Stimulated activated CD4-positive, alpha-beta T cell treated with anti-CD3 and anti-CD28 coated beads, Interleukin-15, amount 100 ng/mL, for 1 hour (primary cell): ENCODE measurements at regions not wholly inside any gene's neighbourhood (a gene's known extent, or its start where the extent isn't known, plus 50 kb on each side); places are given as distances from the start of the nearest gene placed in this dataset.
"Not testable (repeated sequence)": the region's sequence is repeated elsewhere in the genome, so short reads cannot be mapped to it uniquely, and the experiment has no call there.

Experiments used
- DNase-seq, 2 donors: peaks; one replicate each; pipeline ENCODE4 v3.0.0-alpha.2; 2020; ENCODE audit warnings: low read depth in 1 of 2, low spot score in 1 of 2

DNA sequence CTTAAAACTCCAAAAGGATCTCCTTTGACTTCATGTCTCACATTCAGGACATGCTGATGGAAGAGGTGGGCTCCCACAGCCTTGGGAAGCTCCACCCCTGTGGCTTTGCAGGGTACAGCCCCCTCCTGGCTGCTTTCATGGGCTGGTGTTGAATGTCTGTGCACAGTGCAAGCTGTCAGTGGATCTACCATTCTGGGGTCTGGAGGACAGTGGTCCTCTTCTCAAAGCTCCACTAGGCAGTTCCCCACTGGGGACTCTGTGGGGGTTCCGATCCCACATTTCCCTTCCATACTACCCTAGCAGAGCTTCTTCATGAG is 150.2 kb upstream of the FBXL17 start:
- DNase-seq, result not testable (repeated sequence)

DNA sequence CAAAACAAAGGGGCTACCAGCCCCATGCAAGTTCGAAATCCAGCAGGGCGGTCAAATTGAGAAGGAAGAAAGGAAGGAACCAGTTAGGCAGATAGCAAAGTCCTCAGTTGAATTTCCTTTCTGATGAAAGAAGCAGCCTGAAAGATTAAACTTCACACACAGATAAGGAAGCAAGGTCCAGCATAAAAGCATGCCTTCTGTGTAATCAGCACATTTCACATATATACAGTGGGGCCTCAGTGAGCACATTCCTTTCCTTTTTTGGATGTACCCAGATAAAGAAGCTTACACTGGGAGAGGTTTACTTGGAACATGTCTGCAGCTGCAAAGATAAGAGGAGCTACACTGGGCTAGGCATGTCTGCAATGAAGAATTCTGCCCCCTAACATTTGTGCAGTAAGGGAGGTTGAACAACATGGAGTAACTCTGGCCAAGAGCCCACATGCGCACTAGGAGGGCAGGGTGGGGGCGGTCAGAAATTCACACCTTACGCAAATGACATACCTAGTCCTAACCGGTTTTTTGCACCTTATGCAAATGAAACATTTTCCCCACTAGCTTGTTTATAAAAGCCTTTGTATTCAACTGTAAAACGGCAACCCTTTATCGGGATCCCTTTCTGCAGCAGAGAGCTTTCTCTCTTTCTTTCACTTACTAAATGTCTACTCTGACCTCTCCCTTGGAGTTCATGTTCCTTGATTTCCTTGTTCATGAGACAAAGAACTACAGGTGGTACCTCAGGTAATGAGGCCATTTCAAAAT is 149.7 kb upstream of the FBXL17 start:
- no peak for DNase-seq

DNA sequence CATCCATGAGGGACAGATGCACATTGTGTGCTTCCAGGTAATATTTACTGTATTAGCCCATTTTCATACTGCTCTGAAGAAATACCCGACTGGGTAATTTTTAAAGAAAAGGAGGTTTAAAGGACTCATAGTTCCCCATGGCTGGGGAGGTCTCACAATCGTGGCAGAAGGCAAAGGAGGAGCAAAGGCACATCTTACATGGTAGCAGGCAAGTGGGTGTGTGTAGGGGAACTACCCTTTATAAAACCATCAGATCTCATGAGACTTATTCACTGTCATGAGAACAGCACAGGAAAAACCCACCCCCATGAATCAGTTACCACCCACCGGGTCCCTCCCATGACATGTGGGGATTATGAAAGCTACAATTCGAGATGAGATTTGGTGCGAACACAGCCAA is 148.8 kb upstream of the FBXL17 start:
- no peak for DNase-seq

- DNase-seq, result no peak
Measured at GRCh38 chr5:108529381-108529780, 147.5 kb upstream of the FBXL17 start.

DNA sequence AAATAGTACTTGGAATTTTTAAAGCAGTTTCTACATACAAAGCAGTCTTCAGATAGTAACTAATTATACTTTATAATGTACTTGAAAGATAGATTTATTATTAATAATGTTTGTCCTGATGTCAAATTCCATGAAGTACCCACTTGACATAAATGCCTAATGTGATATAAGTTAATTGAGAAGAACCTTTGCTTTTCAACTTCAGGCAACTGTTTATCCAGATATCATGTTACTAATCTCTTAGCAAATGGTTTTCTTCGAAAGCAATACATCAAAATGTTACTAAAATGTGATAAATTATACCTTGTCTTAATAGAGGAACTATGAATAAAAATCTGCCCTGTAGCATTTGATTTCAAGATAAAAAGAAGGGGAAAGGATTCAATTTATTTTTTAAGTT is 146.8 kb upstream of the FBXL17 start:
- no peak for DNase-seq

GRCh38 chr5:108524564-108524963 is 142.7 kb upstream of the FBXL17 start:
- DNase-seq, result no peak

DNA sequence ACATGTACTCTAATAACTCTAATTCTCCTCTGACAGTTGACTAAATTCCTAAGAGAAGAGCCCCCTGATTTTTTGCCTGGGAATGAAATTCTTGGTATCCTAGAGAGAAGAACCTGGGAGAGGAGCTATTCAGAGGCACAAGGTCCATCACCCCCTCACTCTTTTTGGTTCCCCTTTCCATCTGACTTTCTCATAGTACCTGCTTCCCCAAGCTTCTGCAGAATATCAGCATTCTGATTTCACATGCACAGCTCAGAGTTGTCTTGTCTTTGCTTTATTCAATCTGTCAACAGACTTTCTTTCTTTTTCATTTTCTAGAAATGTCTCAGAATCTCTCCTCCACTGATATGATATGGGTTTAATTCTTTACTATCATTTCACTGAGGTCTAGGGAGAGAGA is 141.5 kb upstream of the FBXL17 start:
- no peak for DNase-seq

DNA sequence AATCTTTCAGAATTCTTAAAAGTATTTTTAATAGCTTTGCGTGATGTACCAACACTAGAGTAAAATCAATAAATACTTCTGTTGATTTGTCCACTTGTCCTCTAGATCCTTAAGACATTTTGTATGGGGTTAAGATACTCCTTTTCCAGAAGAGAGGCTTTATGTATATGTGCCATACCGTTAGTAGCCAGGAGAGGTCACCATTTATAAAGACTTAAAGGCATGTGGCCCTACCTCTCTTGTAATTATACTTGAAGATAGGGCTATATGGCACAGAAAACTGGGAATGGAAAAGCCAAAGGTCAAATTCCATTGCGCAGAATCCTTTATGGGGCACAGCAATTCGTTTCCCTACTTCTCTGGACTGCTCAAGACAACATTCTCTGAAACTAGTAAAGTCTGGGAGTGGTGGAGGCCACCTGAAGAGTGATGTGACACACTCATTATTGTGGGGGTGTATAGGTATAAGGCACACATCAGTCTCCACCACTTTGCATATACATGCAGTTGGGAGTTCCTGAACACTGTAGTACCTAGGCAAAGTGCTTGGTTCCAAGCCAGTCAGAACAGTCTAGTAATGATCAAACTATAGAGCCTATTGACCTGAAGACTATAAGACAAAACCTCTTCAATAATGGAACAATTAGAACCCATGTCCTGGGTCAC is 140.1 kb upstream of the FBXL17 start:
- DNase-seq, result no peak

- no peak for DNase-seq
Measured at GRCh38 chr5:108521011-108521700, 139.3 kb upstream of the FBXL17 start.

- no peak for DNase-seq
Measured at GRCh38 chr5:108516785-108517184, 134.9 kb upstream of the FBXL17 start.

DNA sequence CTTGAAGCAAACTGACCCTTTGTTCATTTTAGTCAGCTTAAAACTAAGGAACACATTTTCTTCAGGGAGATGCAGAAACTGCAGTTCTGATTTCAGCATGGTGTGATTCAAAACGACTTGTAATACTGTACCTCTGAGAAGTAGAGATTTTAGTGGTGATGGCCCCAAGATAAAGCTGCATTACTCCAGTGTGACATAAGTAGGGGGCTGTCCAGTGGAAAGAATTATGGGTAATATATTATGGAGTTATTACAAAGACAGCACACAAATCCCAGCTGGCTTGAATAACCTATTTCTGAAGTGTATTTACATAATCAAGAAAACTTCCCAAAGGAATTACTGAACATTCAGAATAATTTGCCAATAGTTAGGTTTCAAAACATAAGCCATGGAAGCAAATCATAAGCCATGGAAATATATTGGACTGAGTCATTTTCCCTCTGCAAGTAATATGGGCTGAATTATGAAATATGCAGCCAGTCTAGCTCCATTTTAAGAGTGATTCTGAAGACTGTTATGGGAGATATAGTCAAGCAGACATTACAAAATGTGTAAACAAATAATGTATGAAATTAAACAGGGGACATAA is 133.7 kb upstream of the FBXL17 start:
- DNase-seq, result no peak

GRCh38 chr5:108508979-108509378 is 127.1 kb upstream of the FBXL17 start:
- DNase-seq, result no peak

DNA sequence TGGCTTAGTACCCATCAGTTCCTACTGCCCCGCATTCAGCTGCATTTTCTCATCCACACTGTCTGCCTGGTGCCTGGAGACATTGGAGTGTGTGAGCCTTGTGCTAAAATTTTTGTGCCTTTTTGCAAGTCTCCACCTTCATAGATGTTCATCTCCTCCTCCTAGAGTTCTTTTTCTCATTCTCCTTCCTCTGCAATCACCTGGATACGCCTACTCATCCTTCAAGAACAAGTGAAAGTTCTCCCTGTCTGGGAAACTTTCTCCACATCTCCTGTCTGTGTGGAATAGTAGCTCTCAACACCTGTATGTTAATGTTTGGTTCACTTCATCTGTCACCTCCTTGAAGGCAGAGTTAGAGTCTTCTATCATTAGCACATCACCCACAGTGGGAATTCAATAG is 125.7 kb upstream of the FBXL17 start:
- no peak for DNase-seq

- no peak for DNase-seq
Measured at GRCh38 chr5:108505608-108506007, 123.7 kb upstream of the FBXL17 start.

DNA sequence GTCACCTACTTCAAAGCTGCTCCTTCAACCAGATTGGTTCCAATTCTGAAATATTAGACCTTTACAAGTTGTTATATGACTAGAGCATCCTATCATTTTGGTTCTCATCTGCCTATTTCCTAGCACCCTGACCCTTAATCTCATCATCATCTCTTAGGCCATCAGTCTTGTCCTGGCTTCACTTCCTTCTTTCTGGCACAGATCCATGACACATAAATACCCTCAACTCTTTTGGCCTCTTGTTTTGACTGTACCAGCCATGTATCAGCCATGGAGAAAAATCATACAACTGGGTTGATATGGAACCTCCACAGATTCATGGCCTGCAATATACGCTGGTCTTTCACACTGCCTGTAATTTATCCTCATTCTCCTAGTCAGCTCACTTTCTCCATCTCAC is 123.1 kb upstream of the FBXL17 start:
- DNase-seq, result no peak

DNA sequence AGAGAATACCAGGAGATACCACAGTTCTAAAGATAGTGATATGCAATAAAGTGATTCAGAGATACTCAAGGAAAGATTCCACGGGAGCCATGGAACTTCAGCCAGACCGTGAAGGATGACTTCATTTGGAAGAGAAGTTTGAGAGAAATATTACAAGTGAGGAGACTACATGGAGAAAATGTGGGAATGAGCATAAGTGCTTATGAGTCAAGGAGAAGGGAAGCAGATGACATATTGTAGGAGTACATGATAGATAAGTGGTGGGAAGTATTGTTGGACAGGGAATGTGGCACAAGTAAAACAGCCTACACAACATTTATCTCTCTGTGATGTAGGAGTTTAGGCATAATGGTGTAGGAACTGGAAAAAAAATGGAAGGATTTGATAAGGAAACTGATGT is 122.1 kb upstream of the FBXL17 start:
- DNase-seq, result no peak

DNA sequence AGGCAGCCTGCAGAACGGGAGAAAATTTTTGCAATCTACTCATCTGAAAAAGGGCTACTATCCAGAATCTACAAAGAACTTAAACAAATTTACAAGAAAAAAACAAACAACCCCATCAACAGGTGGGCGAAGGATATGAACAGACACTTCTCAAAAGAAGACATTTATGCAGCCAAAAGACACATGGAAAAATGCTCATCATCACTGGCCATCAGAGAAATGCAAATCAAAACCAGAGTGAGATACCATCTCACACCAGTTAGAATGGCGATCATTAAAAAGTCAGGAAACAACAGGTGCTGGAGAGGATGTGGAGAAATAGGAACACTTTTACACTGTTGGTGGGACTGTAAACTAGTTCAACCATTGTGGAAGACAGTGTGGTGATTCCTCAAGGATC is 113.7 kb upstream of the FBXL17 start:
- not testable (repeated sequence) for DNase-seq

- DNase-seq, result no peak
Measured at GRCh38 chr5:108487951-108488350, 106.1 kb upstream of the FBXL17 start.

DNA sequence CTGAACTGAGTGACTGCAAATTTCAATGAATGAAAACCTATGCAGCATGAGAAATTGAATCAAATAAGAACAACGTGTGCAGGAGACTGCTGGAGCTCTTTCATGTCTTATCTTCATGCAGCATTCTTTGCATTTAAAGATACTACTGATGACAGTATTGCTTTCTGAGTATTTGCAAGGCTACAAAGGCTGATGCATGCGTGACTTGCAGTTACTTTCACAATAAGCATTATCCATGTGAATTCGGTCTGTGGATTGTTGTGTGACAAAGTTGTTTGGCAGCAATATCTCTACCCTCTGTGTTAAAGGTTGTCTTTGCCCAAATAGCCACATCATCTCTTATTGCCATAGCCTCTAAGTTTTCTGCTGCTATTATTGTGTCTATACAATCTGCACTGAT is 102.1 kb upstream of the FBXL17 start:
- no peak for DNase-seq

DNA sequence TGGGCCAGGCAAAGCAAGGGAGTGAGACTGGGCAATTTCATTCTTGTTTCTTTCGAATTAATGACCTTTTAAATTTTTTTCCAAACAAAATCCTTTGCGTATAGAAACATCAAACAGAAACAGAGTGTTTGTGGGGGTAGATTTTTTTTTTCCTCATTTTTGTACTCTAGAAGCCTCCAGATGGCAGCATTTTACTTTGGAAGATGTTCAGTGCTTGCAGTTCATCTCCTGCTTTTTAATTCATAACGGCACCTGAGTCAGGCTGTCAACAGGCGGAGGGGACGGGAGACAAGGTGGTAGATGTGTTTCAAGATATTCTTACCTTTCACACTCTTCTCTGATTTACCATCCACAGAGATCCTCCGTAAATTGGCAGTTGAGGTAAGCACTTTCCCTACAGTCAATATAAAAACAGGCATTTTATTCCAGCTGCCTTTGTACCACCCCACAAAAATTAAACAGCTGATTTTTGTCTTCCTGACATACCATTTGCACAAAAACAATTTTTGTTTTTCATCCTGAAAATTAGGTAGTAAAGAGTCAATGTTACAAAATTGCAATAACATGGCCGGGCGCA is 99.5 kb upstream of the FBXL17 start:
- no peak for DNase-seq

GRCh38 chr5:108472237-108472636 is 90.3 kb upstream of the FBXL17 start:
- no peak for DNase-seq

DNA sequence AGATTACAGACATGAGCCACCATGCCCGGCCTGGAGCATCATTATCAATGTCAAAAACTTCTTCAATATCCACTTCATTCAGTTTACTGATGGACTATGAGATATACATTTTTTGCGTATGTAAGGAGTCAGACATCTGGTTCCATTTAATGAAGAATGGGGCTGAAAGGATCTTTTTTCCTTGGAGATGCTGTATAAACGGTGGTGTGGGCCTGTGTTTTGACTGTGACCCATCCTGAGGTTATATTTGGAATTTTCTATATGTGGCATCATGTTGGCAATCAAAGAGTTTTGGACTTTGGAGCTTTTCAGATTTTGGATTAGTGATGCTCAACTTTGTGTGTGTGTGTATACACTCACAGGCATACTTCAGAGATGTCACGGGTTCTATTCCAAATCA is 85.7 kb upstream of the FBXL17 start:
- no peak for DNase-seq
